HUES6 (cell line): ENCODE measurements at regions not wholly inside any gene's neighbourhood (a gene's known extent, or its start where the extent isn't known, plus 50 kb on each side); places are given as distances from the start of the nearest gene placed in this dataset.

Experiments used
- H3K27ac ChIP-seq: 2 replicates; pipeline ENCODE4 v1.7.0; 2013; ENCODE audit warnings: low read depth, mild to moderate bottlenecking, low read length, inconsistent platforms
- H3K27me3 ChIP-seq: 2 replicates; pipeline ENCODE4 v1.6.1; 2013; ENCODE audit warnings: low read length; ENCODE audit not compliant: control insufficient read depth, insufficient read depth
- H3K36me3 ChIP-seq: 2 replicates; pipeline ENCODE4 v1.6.1; 2013; ENCODE audit warnings: low read length; ENCODE audit not compliant: control insufficient read depth, insufficient read depth
- H3K4me1 ChIP-seq: 2 replicates; pipeline ENCODE4 v1.6.1; 2013; ENCODE audit warnings: low read length; ENCODE audit not compliant: control insufficient read depth, insufficient read depth
- H3K4me3 ChIP-seq: 2 replicates; pipeline ENCODE4 v1.5.1; 2013; ENCODE audit warnings: low read depth, low read length
- H3K9ac ChIP-seq: one replicate; pipeline ENCODE4 v1.6.1; 2013; ENCODE audit warnings: mild to moderate bottlenecking, low read length
- H3K9me3 ChIP-seq: 2 replicates; pipeline ENCODE4 v1.6.1; 2013; ENCODE audit warnings: low read depth, low read length; ENCODE audit not compliant: control insufficient read depth, insufficient read depth

GRCh38 chr5:8347984-8348383 lies 479.0 kb downstream of the MTRR start:
- Histone ChIP-seq H3K36me3 (no peaks in the 10 kb centered on the region), H3K4me3 (no peak overlapping the region), H3K27me3 (no peaks in the 10 kb centered on the region), H3K4me1 (no peaks in the 10 kb centered on the region), H3K9me3 (peaks cover 8% of the 10 kb centered on the region; the same call in 1 of the 2 replicates), H3K27ac (no peak overlapping the region), H3K9ac (no peak overlapping the region)

- Histone ChIP-seq H3K27me3 (no peaks in the 10 kb centered on the region), H3K9ac (no peak overlapping the region), H3K4me3 (no peak overlapping the region), H3K27ac (no peak overlapping the region), H3K36me3 (no peaks in the 10 kb centered on the region), H3K4me1 (no peaks in the 10 kb centered on the region), H3K9me3 (0 out of 2 replicates have a peak, but pooled peaks cover 2% of the 10 kb centered on the region)
These were observed 480.9 kb downstream of the MTRR start for GRCh38 chr5:8349855-8350254.

- no peaks in the 10 kb centered on the region for H3K27me3 ChIP-seq
- H3K9ac ChIP-seq = no peak overlapping the region
- H3K4me3 ChIP-seq = no peak overlapping the region
- H3K27ac ChIP-seq = no peak overlapping the region
- 0 out of 2 replicates have a peak, but pooled peaks cover 2% of the 10 kb centered on the region for H3K9me3 ChIP-seq
- H3K4me1 ChIP-seq = no peaks in the 10 kb centered on the region
- no peaks in the 10 kb centered on the region for H3K36me3 ChIP-seq
These were observed 481.8 kb downstream of the MTRR start for GRCh38 chr5:8350644-8351339.

- no peaks in the 10 kb centered on the region for H3K4me1 ChIP-seq
- H3K27me3 ChIP-seq = no peaks in the 10 kb centered on the region; the same call in 1 of the 2 replicates
- H3K27ac ChIP-seq = no peak overlapping the region
These were observed 487.0 kb downstream of the MTRR start for GRCh38 chr5:8355981-8356380.

GRCh38 chr5:8360012-8360411 lies 491.1 kb downstream of the MTRR start:
- no peak overlapping the region for H3K27ac ChIP-seq
- H3K27me3 ChIP-seq = no peaks in the 10 kb centered on the region; the same call in 1 of the 2 replicates
- H3K4me1 ChIP-seq = no peaks in the 10 kb centered on the region
- H3K9ac ChIP-seq = no peak overlapping the region
- no peaks in the 10 kb centered on the region for H3K36me3 ChIP-seq
- no peak overlapping the region for H3K4me3 ChIP-seq
- H3K9me3 ChIP-seq = no peaks in the 10 kb centered on the region

More at GRCh38 chr5:8355981-8356380, 487.0 kb downstream of the MTRR start:
- Histone ChIP-seq H3K4me3 (no peak overlapping the region), H3K36me3 (no peaks in the 10 kb centered on the region), H3K9ac (no peak overlapping the region), H3K9me3 (no peaks in the 10 kb centered on the region)

GRCh38 chr5:8362495-8362894 lies 493.5 kb downstream of the MTRR start:
- Histone ChIP-seq H3K9me3 (no peaks in the 10 kb centered on the region), H3K4me1 (no peaks in the 10 kb centered on the region), H3K4me3 (no peak overlapping the region), H3K27ac (no peak overlapping the region), H3K9ac (no peak overlapping the region), H3K27me3 (no peaks in the 10 kb centered on the region), H3K36me3 (no peaks in the 10 kb centered on the region)

- no peaks in the 10 kb centered on the region for H3K4me1 ChIP-seq
- no peak overlapping the region for H3K4me3 ChIP-seq
- H3K27me3 ChIP-seq = no peaks in the 10 kb centered on the region
- H3K9ac ChIP-seq = no peak overlapping the region
- no peak overlapping the region for H3K27ac ChIP-seq
- H3K36me3 ChIP-seq = no peaks in the 10 kb centered on the region
- no peaks in the 10 kb centered on the region for H3K9me3 ChIP-seq
These were observed 494.2 kb downstream of the MTRR start for GRCh38 chr5:8363138-8363537.

GRCh38 chr5:8366266-8366665 lies 497.3 kb downstream of the MTRR start:
- H3K9ac ChIP-seq = no peak overlapping the region
- H3K27ac ChIP-seq = no peak overlapping the region
- no peaks in the 10 kb centered on the region for H3K36me3 ChIP-seq
- no peak overlapping the region for H3K4me3 ChIP-seq
- no peaks in the 10 kb centered on the region for H3K27me3 ChIP-seq
- H3K9me3 ChIP-seq = no peaks in the 10 kb centered on the region
- H3K4me1 ChIP-seq = no peaks in the 10 kb centered on the region

- no peak overlapping the region for H3K27ac ChIP-seq
- H3K9ac ChIP-seq = no peak overlapping the region
- H3K36me3 ChIP-seq = no peaks in the 10 kb centered on the region
- no peaks in the 10 kb centered on the region for H3K4me1 ChIP-seq
- H3K27me3 ChIP-seq = no peaks in the 10 kb centered on the region
- no peak overlapping the region for H3K4me3 ChIP-seq
- H3K9me3 ChIP-seq = no peaks in the 10 kb centered on the region
These were observed 507.5 kb downstream of the MTRR start for GRCh38 chr5:8376478-8376877.

GRCh38 chr5:8381972-8382371 lies 513.0 kb downstream of the MTRR start:
- H3K27ac ChIP-seq = no peak overlapping the region

GRCh38 chr5:8382456-8382855 lies 513.5 kb downstream of the MTRR start:
- H3K9ac ChIP-seq = no peak overlapping the region
- no peaks in the 10 kb centered on the region for H3K36me3 ChIP-seq
- no peaks in the 10 kb centered on the region for H3K9me3 ChIP-seq
- no peaks in the 10 kb centered on the region for H3K4me1 ChIP-seq
- no peak overlapping the region for H3K4me3 ChIP-seq
- no peaks in the 10 kb centered on the region for H3K27me3 ChIP-seq
- H3K27ac ChIP-seq = no peak overlapping the region

More at GRCh38 chr5:8381972-8382371, 513.0 kb downstream of the MTRR start:
- Histone ChIP-seq H3K9me3 (no peaks in the 10 kb centered on the region), H3K36me3 (no peaks in the 10 kb centered on the region), H3K27me3 (no peaks in the 10 kb centered on the region), H3K9ac (no peak overlapping the region), H3K4me1 (no peaks in the 10 kb centered on the region), H3K4me3 (no peak overlapping the region)
